Gastroesophageal sphincter (tissue), 4 donors: ENCODE measurements at regions not wholly inside any gene's neighbourhood (a gene's known extent, or its start where the extent isn't known, plus 50 kb on each side); places are given as distances from the start of the nearest gene placed in this dataset.

ENCODE experiments used
- ATAC-seq: fragments of 150-250 bp; one replicate; pipeline ENCODE4 v1.9.1; 2016; ENCODE audit warnings: mild to moderate bottlenecking, moderate library complexity
- H3K27ac ChIP-seq, 4 donors: fragments of 200-600 bp; sonication (generic) in 3 of 4; 1 replicate in 3 of 4; 2 replicates in 1 of 4; pipeline ENCODE4 v1.5.1; 2016 to 2019
- H3K27me3 ChIP-seq: fragments of 200-600 bp; sonication (generic); one replicate; pipeline ENCODE4 v1.5.1; 2019
- H3K36me3 ChIP-seq, 2 donors: fragments of 200-600 bp; sonication (generic); one replicate each; pipeline ENCODE4 v1.5.1; 2019; ENCODE audit warnings: control low read depth in 1 of 2
- H3K4me1 ChIP-seq, 3 donors: fragments of 200-600 bp; sonication (generic); 1 replicate in 2 of 3; 2 replicates in 1 of 3; pipeline ENCODE4 v1.5.1; 2016 to 2019; ENCODE audit warnings: control low read depth in 2 of 3
- H3K4me3 ChIP-seq, 2 donors: fragments of 200-600 bp; sonication (generic); one replicate each; pipeline ENCODE4 v1.5.1; 2019; ENCODE audit warnings: mild to moderate bottlenecking in 1 of 2, moderate library complexity in 1 of 2
- H3K9me3 ChIP-seq, 3 donors: fragments of 200-600 bp; sonication (generic); one replicate each; pipeline ENCODE4 v1.5.1; 2017 to 2019; ENCODE audit warnings: control low read depth in 2 of 3
- CTCF ChIP-seq, 4 experiments: fragments of 200-600 bp in 2 of 4; fragments of 450-650 bp in 2 of 4; sonication (generic) in 1 of 4; IDR thresholded peaks; one replicate each; pipeline ENCODE4 v1.5.1; 2017 to 2019; ENCODE audit warnings: antibody characterized with exemption in 4 of 4, mild to moderate bottlenecking in 2 of 4, moderate library complexity in 2 of 4
- EP300 ChIP-seq: sonication (generic); formaldehyde crosslinking; IDR thresholded peaks from one replicate; pipeline ENCODE4 v1.6.1; 2017; ENCODE audit warnings: antibody characterized with exemption, mild to moderate bottlenecking
- POLR2A ChIP-seq, 2 donors: fragments of 450-650 bp; IDR thresholded peaks; one replicate each; pipeline ENCODE4 v1.6.1; 2017; ENCODE audit warnings: antibody characterized with exemption in 2 of 2, mild to moderate bottlenecking in 2 of 2, moderate library complexity in 1 of 2
- POLR2AphosphoS5 ChIP-seq: sonication (generic); formaldehyde crosslinking; IDR thresholded peaks from one replicate; pipeline ENCODE4 v1.6.1; 2017; ENCODE audit warnings: antibody characterized with exemption
- WGBS, 2 donors: methylation state at CpG; one replicate each; pipeline ENCODE4 v1.1.5; 2018; ENCODE audit warnings: low coverage in 1 of 2; 5-methylcytosine and 5-hydroxymethylcytosine counted together

GRCh38 chr11:104301776-104302175, 137.8 kb upstream of the PDGFD start:
- no peaks in the 10 kb centered on the region for H3K4me1 ChIP-seq
- TF ChIP-seq EP300, result no peak
- TF ChIP-seq CTCF (IDR thresholded peaks at IDR 0.05), result no peak
- no peak for TF ChIP-seq POLR2AphosphoS5
- TF ChIP-seq POLR2A (IDR thresholded peaks at IDR 0.05), result no peak
- whole genome bisulfite sequencing, 2 donors, result 67 to 100% methylated on average over 1 of the region's 1 CpG
- no peak overlapping the region for H3K27ac ChIP-seq
- no peaks in the 10 kb centered on the region for H3K36me3 ChIP-seq
- no peak for ATAC-seq
- H3K4me3 ChIP-seq, result no peak overlapping the region
- H3K27me3 ChIP-seq, result no peaks in the 10 kb centered on the region
- no peaks in the 10 kb centered on the region for H3K9me3 ChIP-seq

- ATAC-seq, result no peak
- TF ChIP-seq POLR2AphosphoS5 (no peak), CTCF (IDR thresholded peaks at IDR 0.05) (no peak), POLR2A (IDR thresholded peaks at IDR 0.05) (no peak), EP300 (no peak)
- Histone ChIP-seq H3K27ac (no peak overlapping the region), H3K4me3 (no peak overlapping the region), H3K9me3 (peaks cover 0 to 5% (median 0%) of the 10 kb centered on the region in 3 donors), H3K36me3 (no peaks in the 10 kb centered on the region), H3K4me1 (no peaks in the 10 kb centered on the region), H3K27me3 (no peaks in the 10 kb centered on the region)
- 68 to 73% methylated on average over 1 to 2 of the region's 2 CpGs for WGBS, 2 donors
Observed at GRCh38 chr11:104291646-104292045, 127.7 kb upstream of the PDGFD start.

GRCh38 chr11:104286129-104286528, 122.2 kb upstream of the PDGFD start:
- no peaks in the 10 kb centered on the region for H3K27me3 ChIP-seq
- no peak for ATAC-seq
- no peak overlapping the region for H3K4me3 ChIP-seq
- no peak for TF ChIP-seq CTCF (IDR thresholded peaks at IDR 0.05)
- H3K9me3 ChIP-seq, result peaks cover 0 to 8% (median 0%) of the 10 kb centered on the region in 3 donors
- no peak overlapping the region for H3K27ac ChIP-seq
- H3K4me1 ChIP-seq, result no peaks in the 10 kb centered on the region
- H3K36me3 ChIP-seq, result no peaks in the 10 kb centered on the region
- WGBS, 2 donors, result 33% methylated on average over 1 of the region's 1 CpG

- H3K9me3 ChIP-seq, result no peaks in the 10 kb centered on the region
- H3K27me3 ChIP-seq, result no peaks in the 10 kb centered on the region
- H3K4me1 ChIP-seq, result no peaks in the 10 kb centered on the region
- H3K4me3 ChIP-seq, result no peak overlapping the region
- H3K27ac ChIP-seq, result no peak overlapping the region
- ATAC-seq, result no peak
- TF ChIP-seq CTCF (IDR thresholded peaks at IDR 0.05) (no peak), POLR2AphosphoS5 (no peak), POLR2A (IDR thresholded peaks at IDR 0.05) (no peak), EP300 (no peak)
- H3K36me3 ChIP-seq, result no peaks in the 10 kb centered on the region
Observed at GRCh38 chr11:104279587-104279986, 115.6 kb upstream of the PDGFD start.

GRCh38 chr11:104275992-104276391, 112.0 kb upstream of the PDGFD start:
- 58 to 73% methylated on average over 2 of the region's 2 CpGs for WGBS, 2 donors
- H3K4me3 ChIP-seq, result no peak overlapping the region
- ATAC-seq, result no peak
- no peaks in the 10 kb centered on the region for H3K4me1 ChIP-seq
- H3K9me3 ChIP-seq, result no peaks in the 10 kb centered on the region
- H3K36me3 ChIP-seq, result no peaks in the 10 kb centered on the region
- H3K27ac ChIP-seq, result no peak overlapping the region
- TF ChIP-seq POLR2AphosphoS5 (no peak), CTCF (IDR thresholded peaks at IDR 0.05) (no peak), EP300 (no peak), POLR2A (IDR thresholded peaks at IDR 0.05) (no peak)
- H3K27me3 ChIP-seq, result no peaks in the 10 kb centered on the region
